GM18508 (cell line): ENCODE measurements at regions not wholly inside any gene's neighbourhood (a gene's known extent, or its start where the extent isn't known, plus 50 kb on each side); places are given as distances from the start of the nearest gene placed in this dataset.
"Not testable (repeated sequence)": the region's sequence is repeated elsewhere in the genome, so short reads cannot be mapped to it uniquely, and the experiment has no call there.

ENCODE experiments used
- ATAC-seq: cut with Tn5 transposase; IDR thresholded peaks from one replicate; pipeline ENCODE4 v1.9.1; 2021; ENCODE audit warnings: moderate number of reproducible peaks; ENCODE audit not compliant: insufficient read depth, unreplicated experiment

DNA sequence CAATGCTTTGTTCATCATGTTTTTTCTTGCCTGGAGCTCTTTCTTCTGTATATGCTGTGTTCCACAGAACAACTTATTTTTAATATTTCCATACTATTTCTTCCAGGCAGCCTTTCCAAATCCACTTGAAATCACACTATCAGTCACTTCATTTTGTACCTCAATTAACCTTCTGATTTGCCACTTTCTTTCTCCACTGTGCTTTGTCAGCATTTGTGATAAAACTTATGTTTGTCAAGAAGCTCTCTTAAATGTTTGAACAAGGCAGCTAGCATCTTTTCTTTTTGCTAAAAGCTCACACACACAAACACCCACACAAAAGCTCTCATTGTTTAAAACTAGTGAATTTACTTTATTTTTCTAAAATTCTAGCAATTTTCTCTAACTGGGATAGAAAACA lies 2014.7 kb upstream of the RAG2 start:
- no peak for ATAC-seq

- not testable (repeated sequence) for ATAC-seq
Observed at GRCh38 chr11:38601371-38601770, 2003.3 kb upstream of the RAG2 start.

GRCh38 chr11:38598418-38598817 lies 2000.4 kb upstream of the RAG2 start:
- no peak for ATAC-seq

GRCh38 chr11:38595359-38596016 lies 1997.5 kb upstream of the RAG2 start:
- ATAC-seq, result not testable (repeated sequence)

GRCh38 chr11:38594895-38595294 lies 1996.9 kb upstream of the RAG2 start:
- no peak for ATAC-seq

DNA sequence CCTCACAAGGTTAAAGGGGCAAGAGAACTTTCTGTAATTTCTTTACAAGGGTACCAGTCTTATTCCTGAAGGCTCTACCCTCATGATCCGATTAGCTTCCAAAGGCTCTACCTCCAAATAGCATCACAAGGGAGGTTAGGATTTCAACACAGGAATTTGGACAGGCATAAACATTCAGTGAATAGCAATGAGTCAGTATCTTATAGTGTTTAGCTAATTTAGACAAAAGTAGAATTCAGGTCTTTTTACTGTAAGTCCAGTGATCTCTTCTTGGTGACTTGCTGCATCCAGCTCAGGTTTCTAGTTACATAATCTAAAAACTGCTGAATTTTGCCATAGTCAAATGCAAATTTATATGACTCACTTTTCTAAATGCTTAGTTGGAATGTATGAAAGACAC lies 1995.6 kb upstream of the RAG2 start:
- no peak for ATAC-seq

DNA sequence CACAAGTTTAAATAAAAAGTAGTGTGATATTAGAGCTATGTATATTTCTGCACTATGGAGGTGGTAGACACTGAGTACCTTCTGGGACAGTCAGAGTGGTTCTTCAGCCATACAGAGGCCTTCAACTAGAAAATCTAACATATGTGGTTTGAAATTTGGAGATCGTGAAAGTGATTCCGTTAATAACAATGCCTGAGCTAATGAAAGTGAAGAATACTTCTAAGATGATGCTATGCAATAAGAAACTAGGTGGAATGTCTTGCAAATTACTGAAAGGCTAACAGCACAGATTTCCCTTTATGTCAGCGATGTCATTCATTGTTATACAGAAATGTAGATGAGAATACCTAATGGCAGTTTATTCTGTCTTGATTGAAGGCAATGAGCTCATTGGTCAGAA lies 1984.7 kb upstream of the RAG2 start:
- ATAC-seq, result no peak

DNA sequence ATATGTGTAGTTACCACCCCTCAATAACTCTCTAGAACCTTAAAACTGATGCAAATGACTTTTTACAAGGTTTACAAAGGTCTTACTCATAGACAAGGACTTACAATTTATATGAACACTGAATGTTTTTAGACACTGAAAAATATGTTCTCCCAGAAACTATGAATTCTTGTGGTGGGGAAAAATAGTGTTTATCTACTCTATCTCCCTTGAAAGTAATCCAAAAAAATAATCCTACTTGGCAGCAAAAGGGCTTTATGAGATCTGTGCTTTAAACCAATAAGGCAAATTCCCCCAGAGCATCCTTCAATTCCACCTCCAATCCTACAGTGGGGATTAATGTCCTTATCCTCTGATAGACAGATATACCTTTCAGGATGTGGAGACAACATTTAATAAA lies 1984.1 kb upstream of the RAG2 start:
- no peak for ATAC-seq

- no peak for ATAC-seq
Observed at GRCh38 chr11:38577769-38578168, 1979.7 kb upstream of the RAG2 start.

DNA sequence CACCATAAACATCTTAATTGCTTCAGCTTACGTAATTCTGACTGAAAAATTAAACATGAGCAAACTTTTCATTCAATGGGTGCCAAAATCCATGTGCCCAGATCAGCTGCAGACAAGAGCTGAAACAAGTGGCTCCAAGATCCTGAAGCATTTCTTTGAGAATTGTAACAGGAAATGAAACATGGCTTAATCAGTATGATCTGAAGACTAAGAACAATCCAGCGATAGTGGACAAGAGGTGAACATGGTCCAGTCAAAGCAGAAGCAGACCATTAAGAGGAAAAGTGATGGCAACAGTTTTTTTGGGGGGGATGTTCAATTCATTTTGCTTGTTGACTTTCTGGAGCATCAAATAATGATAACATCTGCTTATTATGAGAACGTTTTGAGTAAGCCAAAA lies 1964.5 kb upstream of the RAG2 start:
- ATAC-seq, result no peak

GRCh38 chr11:38553148-38553547 lies 1955.1 kb upstream of the RAG2 start:
- ATAC-seq, result no peak

- ATAC-seq, result no peak
Observed at GRCh38 chr11:38547462-38547861, 1949.4 kb upstream of the RAG2 start.

- ATAC-seq, result no peak
Observed at GRCh38 chr11:38543986-38544385, 1946.0 kb upstream of the RAG2 start.

- ATAC-seq, result no peak
Observed at GRCh38 chr11:38543311-38543710, 1945.3 kb upstream of the RAG2 start.

DNA sequence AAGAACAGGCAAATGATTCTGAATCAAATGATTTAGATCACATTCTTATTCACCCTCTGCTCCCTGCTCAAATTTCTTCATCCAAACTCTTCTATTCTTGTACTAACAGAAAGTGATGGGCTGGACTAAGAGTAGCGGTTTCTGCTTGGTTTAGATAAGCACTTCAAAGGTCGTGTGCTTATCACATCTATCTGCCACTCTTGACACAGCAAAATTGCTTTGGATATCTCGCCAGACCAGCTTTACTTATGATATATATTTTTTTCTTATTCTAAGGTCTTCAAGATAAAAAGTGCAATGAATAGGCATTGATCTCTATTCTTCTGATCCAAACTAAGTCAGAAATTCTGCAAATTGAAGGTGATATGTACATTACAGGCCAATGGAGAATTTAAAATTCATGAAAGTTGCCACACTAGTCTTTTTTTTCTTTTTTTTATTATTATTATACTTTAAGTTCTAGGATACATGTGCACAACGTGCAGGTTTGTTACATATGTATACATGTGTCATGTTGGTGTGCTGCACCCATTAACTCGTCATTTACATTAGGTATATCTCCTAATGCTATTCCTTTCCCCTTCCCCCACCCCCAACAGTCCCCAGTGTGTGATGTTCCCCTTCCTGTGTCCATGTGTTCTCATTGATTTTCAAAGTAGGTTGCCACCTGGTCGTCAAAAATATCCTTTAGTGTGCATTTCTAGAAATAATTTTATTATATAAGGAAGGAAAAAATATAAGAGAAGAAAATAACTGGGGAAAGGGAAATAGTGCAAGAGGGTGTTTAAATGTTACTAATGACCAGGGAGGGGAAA lies 1941.0 kb upstream of the RAG2 start:
- ATAC-seq, result no peak

GRCh38 chr11:38530226-38530625 lies 1932.2 kb upstream of the RAG2 start:
- ATAC-seq, result no peak

DNA sequence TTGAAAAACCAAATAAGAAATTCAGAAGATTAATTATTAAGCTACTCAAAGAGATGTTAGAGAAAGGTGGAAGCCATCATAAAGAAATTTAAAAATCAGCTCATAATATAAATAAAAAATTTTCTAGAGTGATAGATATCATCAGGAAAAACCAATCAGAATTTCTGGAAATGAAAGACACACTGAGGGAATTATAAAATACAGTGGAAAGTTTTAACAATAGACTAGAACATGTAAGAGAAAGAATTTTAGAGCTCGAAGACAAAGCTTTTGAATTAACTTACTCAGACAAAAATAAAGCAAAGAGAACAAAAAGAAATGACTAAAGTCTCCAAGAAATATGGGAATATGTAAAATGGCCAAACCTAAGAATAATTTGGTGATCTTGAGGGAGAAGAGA lies 1926.9 kb upstream of the RAG2 start:
- no peak for ATAC-seq

DNA sequence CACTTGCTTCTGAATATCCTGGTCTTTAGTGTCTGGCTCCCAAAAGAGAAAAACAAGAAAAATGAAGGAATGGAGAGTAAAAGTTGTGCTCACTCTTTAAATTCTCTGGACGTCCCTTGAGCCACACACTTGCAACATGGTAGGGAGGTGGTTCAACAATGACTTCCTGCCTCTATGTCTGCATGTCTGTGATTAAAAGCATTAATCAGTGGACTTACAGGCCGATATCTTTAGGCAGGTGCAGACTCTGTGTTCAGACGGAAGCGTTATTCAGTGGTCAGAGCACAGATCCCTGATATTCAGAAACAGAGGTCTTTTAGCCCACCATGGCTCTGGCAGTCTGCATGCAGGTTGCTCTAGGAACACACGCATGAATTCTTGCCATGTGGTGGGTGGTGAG lies 1920.0 kb upstream of the RAG2 start:
- no peak for ATAC-seq

GRCh38 chr11:38512830-38513229 lies 1914.8 kb upstream of the RAG2 start:
- not testable (repeated sequence) for ATAC-seq

- no peak for ATAC-seq
Observed at GRCh38 chr11:38510041-38510440, 1912.0 kb upstream of the RAG2 start.

DNA sequence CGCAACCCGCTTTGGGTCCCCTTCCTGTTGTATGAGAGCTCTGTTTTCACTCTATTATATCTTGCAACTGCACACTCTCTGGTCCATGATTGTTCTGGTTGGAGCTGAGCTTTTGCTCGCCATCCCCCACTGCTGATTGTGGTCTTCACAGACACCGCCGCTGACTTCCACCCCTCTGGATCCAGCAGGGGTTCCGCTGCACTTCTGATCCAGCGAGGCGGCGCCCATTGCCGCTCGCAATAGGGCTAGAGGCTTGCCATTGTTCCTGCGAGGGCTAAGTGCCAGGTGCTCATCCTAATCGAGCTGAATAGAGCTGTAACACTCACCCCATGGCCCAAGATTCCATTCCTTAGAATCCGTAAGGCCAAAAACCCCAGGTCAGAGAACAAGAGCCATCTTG lies 1905.8 kb upstream of the RAG2 start:
- ATAC-seq, result no peak

DNA sequence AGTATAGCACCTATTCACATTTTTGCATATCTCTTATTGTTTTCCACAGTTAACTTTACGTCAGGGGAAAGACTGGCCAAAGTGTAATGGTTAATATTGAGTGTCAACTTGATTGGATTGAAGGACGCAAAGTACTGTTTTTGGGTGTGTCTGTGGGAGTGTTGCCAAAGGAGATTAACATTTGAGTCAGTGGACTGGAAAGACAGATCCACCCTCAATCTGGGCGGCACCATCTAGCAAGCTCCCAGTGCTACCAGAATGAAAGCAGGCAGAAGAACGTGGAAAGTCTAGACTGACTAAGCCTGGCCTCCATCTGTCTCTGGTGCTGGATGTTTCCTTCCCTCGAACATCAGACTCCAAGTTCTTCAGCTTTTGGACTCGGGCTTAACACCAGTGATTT lies 1900.7 kb upstream of the RAG2 start:
- ATAC-seq, result no peak
